GM23248 (cell line): ENCODE measurements at regions not wholly inside any gene's neighbourhood (a gene's known extent, or its start where the extent isn't known, plus 50 kb on each side); places are given as distances from the start of the nearest gene placed in this dataset.
"Not testable (repeated sequence)": the region's sequence is repeated elsewhere in the genome, so short reads cannot be mapped to it uniquely, and the experiment has no call there.

Source experiments
- EZH2 ChIP-seq: fragments of 200-600 bp; sonication (generic); IDR thresholded peaks from 2 replicates; pipeline ENCODE4 v1.6.1; 2018; ENCODE audit warnings: antibody characterized with exemption, mild to moderate bottlenecking; ENCODE audit not compliant: insufficient read depth, poor library complexity, severe bottlenecking
- EZH2phosphoT487 ChIP-seq: fragments of 200-600 bp; sonication (generic); IDR thresholded peaks from 2 replicates; pipeline ENCODE4 v1.6.1; 2018; ENCODE audit warnings: antibody characterized with exemption, moderate library complexity, mild to moderate bottlenecking, low read depth; ENCODE audit not compliant: insufficient read depth

GRCh38 chr7:106556244-106556643, 104.7 kb downstream of the CCDC71L start:
- not testable (repeated sequence) for TF ChIP-seq EZH2, EZH2phosphoT487
